Esophagus squamous epithelium (tissue), 5 donors: ENCODE measurements at regions not wholly inside any gene's neighbourhood (a gene's known extent, or its start where the extent isn't known, plus 50 kb on each side); places are given as distances from the start of the nearest gene placed in this dataset.

Experiments used
- DNase-seq: peaks from one replicate; lab custom pipeline; 2025; lab: John Stamatoyannopoulos, UW
- H3K27ac ChIP-seq, 4 donors: fragments of 200-600 bp; sonication (generic); one replicate each; pipeline ENCODE4 v1.5.1; 2016 to 2019; ENCODE audit warnings: mild to moderate bottlenecking in 1 of 4
- H3K27me3 ChIP-seq, 4 donors: fragments of 200-600 bp; sonication (generic); 1 replicate in 3 of 4; 2 replicates in 1 of 4; pipeline versions ENCODE4 v1.5.1 to v1.6.0; 2017 to 2021; ENCODE audit warnings: antibody characterized with exemption in 1 of 4
- H3K36me3 ChIP-seq, 3 donors: fragments of 200-600 bp; sonication (generic); one replicate each; pipeline ENCODE4 v1.5.1; 2016 to 2019
- H3K4me1 ChIP-seq, 3 donors: fragments of 200-600 bp; sonication (generic); one replicate each; pipeline ENCODE4 v1.5.1; 2017 to 2019
- H3K4me3 ChIP-seq, 4 donors: fragments of 200-600 bp; sonication (generic); 1 replicate in 3 of 4; 2 replicates in 1 of 4; pipeline ENCODE4 v1.5.1; 2016 to 2019; ENCODE audit warnings: mild to moderate bottlenecking in 2 of 4, moderate library complexity in 1 of 4
- H3K9me3 ChIP-seq, 3 donors: fragments of 200-600 bp; sonication (generic); one replicate each; pipeline ENCODE4 v1.5.1; 2016 to 2019
- CTCF ChIP-seq, 6 experiments: fragments of 450-650 bp in 4 of 6; fragments of 200-600 bp in 2 of 6; sonication (generic) in 2 of 6; IDR thresholded peaks; one replicate each; pipeline ENCODE4 v1.5.1; 2016 to 2019; ENCODE audit warnings: antibody characterized with exemption in 6 of 6, mild to moderate bottlenecking in 4 of 6, moderate library complexity in 4 of 6
- POLR2A ChIP-seq, 4 donors: fragments of 450-650 bp; IDR thresholded peaks; one replicate each; pipeline ENCODE4 v1.6.1; 2017; ENCODE audit warnings: antibody characterized with exemption in 4 of 4, mild to moderate bottlenecking in 4 of 4, moderate library complexity in 3 of 4
- WGBS, 2 donors: methylation state at CpG; one replicate each; pipeline ENCODE4 v1.1.5; 2018; 5-methylcytosine and 5-hydroxymethylcytosine counted together
- intact Hi-C: fragments of 100-400 bp; cut with DNase I; formaldehyde crosslinking; loops from one replicate; pipeline ENCODE4 v1.15.0; 2022
- donor health status: DM: yes; HTN: yes; CAD: no.

GRCh38 chr2:200087451-200087850 lies 132.1 kb downstream of the MAIP1 start:
- DNase-seq: no peak
- no peaks in the 10 kb centered on the region for H3K4me1 ChIP-seq

GRCh38 chr2:200089040-200089755 lies 133.8 kb downstream of the MAIP1 start:
- Histone ChIP-seq H3K36me3 (no peaks in the 10 kb centered on the region), H3K4me3 (no peak overlapping the region), H3K27ac (no peak overlapping the region), H3K4me1 (no peaks in the 10 kb centered on the region), H3K9me3 (no peaks in the 10 kb centered on the region), H3K27me3 (no peaks in the 10 kb centered on the region)
- TF ChIP-seq POLR2A (IDR thresholded peaks at IDR 0.05) (no peak), CTCF (IDR thresholded peaks at IDR 0.05) (no peak)
- intact Hi-C loops: no loop called here
- DNase-seq: no peak
- 69 to 72% methylated on average over 6 of the region's 6 CpGs for WGBS, 2 donors

More at GRCh38 chr2:200087451-200087850, 132.1 kb downstream of the MAIP1 start:
- Histone ChIP-seq H3K9me3 (no peaks in the 10 kb centered on the region), H3K36me3 (no peaks in the 10 kb centered on the region), H3K4me3 (no peak overlapping the region), H3K27ac (no peak overlapping the region), H3K27me3 (no peaks in the 10 kb centered on the region)
- 67 to 76% methylated on average over 3 to 5 of the region's 5 CpGs for WGBS, 2 donors
- intact Hi-C loops: no loop called here
- no peak for TF ChIP-seq POLR2A (IDR thresholded peaks at IDR 0.05)
- no peak for TF ChIP-seq CTCF (IDR thresholded peaks at IDR 0.05)

- intact Hi-C loops: no loop called here
- H3K27ac ChIP-seq: no peak overlapping the region
- no peak overlapping the region for H3K4me3 ChIP-seq
- H3K4me1 ChIP-seq: no peaks in the 10 kb centered on the region
- no peaks in the 10 kb centered on the region for H3K9me3 ChIP-seq
- DNase-seq: no peak
- TF ChIP-seq POLR2A (IDR thresholded peaks at IDR 0.05) (no peak), CTCF (IDR thresholded peaks at IDR 0.05) (no peak)
- H3K27me3 ChIP-seq: no peaks in the 10 kb centered on the region
- 80 to 84% methylated on average over 6 of the region's 6 CpGs for WGBS, 2 donors
- no peaks in the 10 kb centered on the region for H3K36me3 ChIP-seq
Measured at GRCh38 chr2:200089756-200090109, 134.4 kb downstream of the MAIP1 start.

GRCh38 chr2:200090683-200091082 lies 135.3 kb downstream of the MAIP1 start:
- intact Hi-C loops: no loop called here
- Histone ChIP-seq H3K27me3 (no peaks in the 10 kb centered on the region), H3K27ac (no peak overlapping the region), H3K4me1 (no peaks in the 10 kb centered on the region), H3K36me3 (no peaks in the 10 kb centered on the region), H3K4me3 (no peak overlapping the region), H3K9me3 (no peaks in the 10 kb centered on the region)
- 85 to 92% methylated on average over 5 to 6 of the region's 6 CpGs for WGBS, 2 donors
- TF ChIP-seq CTCF (IDR thresholded peaks at IDR 0.05) (no peak), POLR2A (IDR thresholded peaks at IDR 0.05) (no peak)
- no peak for DNase-seq

- H3K27me3 ChIP-seq: no peaks in the 10 kb centered on the region
- no peak overlapping the region for H3K27ac ChIP-seq
- intact Hi-C loops: no loop called here
- no peak overlapping the region for H3K4me3 ChIP-seq
- H3K9me3 ChIP-seq: no peaks in the 10 kb centered on the region
- H3K36me3 ChIP-seq: no peaks in the 10 kb centered on the region
- DNase-seq: no peak
- TF ChIP-seq POLR2A (IDR thresholded peaks at IDR 0.05): no peak
- TF ChIP-seq CTCF (IDR thresholded peaks at IDR 0.05): no peak
- H3K4me1 ChIP-seq: no peaks in the 10 kb centered on the region
- WGBS, 2 donors: 73 to 80% methylated on average over 2 of the region's 2 CpGs
Measured at GRCh38 chr2:200091126-200091525, 135.7 kb downstream of the MAIP1 start.
